Testis (tissue), 2 donors: ENCODE measurements at regions not wholly inside any gene's neighbourhood (a gene's known extent, or its start where the extent isn't known, plus 50 kb on each side); places are given as distances from the start of the nearest gene placed in this dataset.

Experiments
- CTCF ChIP-seq, 3 experiments: fragments of 450-650 bp in 2 of 3; fragments of 200-600 bp in 1 of 3; sonication (generic) in 1 of 3; IDR thresholded peaks; one replicate each; pipeline ENCODE4 v1.5.1; 2016 to 2019; ENCODE audit warnings: antibody characterized with exemption in 3 of 3, mild to moderate bottlenecking in 2 of 3, moderate library complexity in 1 of 3
- POLR2A ChIP-seq: fragments of 450-650 bp; IDR thresholded peaks from one replicate; pipeline ENCODE4 v1.6.1; 2017; ENCODE audit warnings: antibody characterized with exemption, mild to moderate bottlenecking, moderate library complexity

GRCh38 chr5:164289526-164289925 lies 784.1 kb downstream of the MAT2B start:
- TF ChIP-seq CTCF (IDR thresholded peaks at IDR 0.05) = no peak
- TF ChIP-seq POLR2A = no peak
